SK-N-SH (cell line): ENCODE measurements at regions not wholly inside any gene's neighbourhood (a gene's known extent, or its start where the extent isn't known, plus 50 kb on each side); places are given as distances from the start of the nearest gene placed in this dataset.

ENCODE experiments used
- CTCF ChIA-PET: fragments of 300-600, 350-600 bp; formaldehyde crosslinking; extraction: SDS; loops from one replicate; lab custom pipeline; 2021; lab: Yijun Ruan, JAX
- POLR2A ChIA-PET: fragments of 350-600 bp; sonication (Branson Sonifier 250); formaldehyde crosslinking; extraction: SDS; loops from one replicate; lab custom pipeline; 2020; ENCODE audit warnings: antibody characterized with exemption, inconsistent platforms; lab: Yijun Ruan, JAX
- DNase-seq: peaks from one replicate; pipeline ENCODE4 v3.0.0; 2012
- H2AFZ ChIP-seq: fragments of 200-600 bp; sonication (generic); 2 replicates; pipeline ENCODE4 v1.8.1; 2016; ENCODE audit warnings: antibody characterized with exemption, mild to moderate bottlenecking, low read depth
- H3F3A ChIP-seq: fragments of 200-600 bp; sonication (generic); replicated peaks from 2 replicates; pipeline ENCODE3; 2016; ENCODE audit warnings: antibody characterized with exemption, mild to moderate bottlenecking; ENCODE audit not compliant: insufficient read depth
- H3K27ac ChIP-seq, 2 experiments: fragments of 200-500 bp in 1 of 2; fragments of 200-600 bp in 1 of 2; sonication (Bioruptor generic) in 1 of 2; sonication (generic), shearing (Covaris generic) in 1 of 2; 2 replicates each; pipeline versions ENCODE4 v1.5.1 to v1.6.1; 2014 to 2016; ENCODE audit warnings: low read depth in 2 of 2, inconsistent platforms in 1 of 2, low read length in 1 of 2, mild to moderate bottlenecking in 1 of 2, mixed read lengths in 1 of 2
- H3K27me3 ChIP-seq: fragments of 200-600 bp; sonication (generic), shearing (Covaris generic); 2 replicates; pipeline ENCODE4 v1.6.1; 2016; ENCODE audit warnings: mixed run types; ENCODE audit not compliant: insufficient read depth
- H3K36me3 ChIP-seq, 2 experiments: fragments of 200-500 bp in 1 of 2; fragments of 200-600 bp in 1 of 2; sonication (Bioruptor generic) in 1 of 2; sonication (generic) in 1 of 2; replicated peaks in 1 of 2; 2 replicates each; pipeline versions ENCODE3 to v1.5.1; 2014 to 2016; ENCODE audit warnings: low read length in 1 of 2, mild to moderate bottlenecking in 1 of 2; ENCODE audit not compliant: insufficient read depth in 2 of 2, control insufficient read depth in 1 of 2
- H3K4me1 ChIP-seq, 2 experiments: fragments of 200-500 bp in 1 of 2; fragments of 200-600 bp in 1 of 2; sonication (Bioruptor generic) in 1 of 2; sonication (generic), shearing (Covaris generic) in 1 of 2; 2 replicates each; pipeline versions ENCODE4 v1.5.1 to v1.6.1; 2014 to 2016; ENCODE audit warnings: low read depth in 1 of 2, low read length in 1 of 2, mixed run types in 1 of 2; ENCODE audit not compliant: insufficient read depth in 2 of 2, control insufficient read depth in 1 of 2
- H3K4me2 ChIP-seq: fragments of 200-600 bp; sonication (generic), shearing (Covaris generic); 2 replicates; pipeline ENCODE4 v1.6.1; 2017; ENCODE audit warnings: mixed run types
- H3K4me3 ChIP-seq, 2 experiments: fragments of 200-500 bp in 1 of 2; fragments of 200-600 bp in 1 of 2; sonication (Bioruptor generic) in 1 of 2; sonication (generic), shearing (Covaris generic) in 1 of 2; 2 replicates each; pipeline versions ENCODE4 v1.5.1 to v1.8.1; 2014 to 2016; ENCODE audit warnings: low read depth in 2 of 2, inconsistent platforms in 1 of 2, low read length in 1 of 2, mild to moderate bottlenecking in 1 of 2, mixed read lengths in 1 of 2, moderate library complexity in 1 of 2
- H3K79me2 ChIP-seq: fragments of 200-600 bp; sonication (generic); 2 replicates; pipeline ENCODE4 v1.8.1; 2017; ENCODE audit warnings: mild to moderate bottlenecking; ENCODE audit not compliant: insufficient read depth
- H3K9ac ChIP-seq: fragments of 200-600 bp; sonication (generic); 2 replicates; pipeline ENCODE4 v1.6.1; 2017; ENCODE audit warnings: mixed run types
- H3K9me2 ChIP-seq: fragments of 200-600 bp; sonication (generic); 2 replicates; pipeline ENCODE4 v1.6.1; 2017; ENCODE audit warnings: mixed run types
- H3K9me3 ChIP-seq: fragments of 200-600 bp; sonication (generic); 2 replicates; pipeline ENCODE4 v1.6.1; 2017; ENCODE audit warnings: mixed run types, mild to moderate bottlenecking, moderate library complexity
- H4K20me1 ChIP-seq: fragments of 200-600 bp; sonication (generic); 2 replicates; pipeline ENCODE4 v1.6.1; 2017; ENCODE audit warnings: mild to moderate bottlenecking, mixed run types; ENCODE audit not compliant: insufficient read depth
- EP300 ChIP-seq, 2 experiments: IDR thresholded peaks; 2 replicates each; pipeline versions ENCODE4 v1.4.0 to v1.6.1; 2012; ENCODE audit warnings: borderline replicate concordance in 1 of 2, low read depth in 1 of 2, low read length in 1 of 2
- EZH2phosphoT487 ChIP-seq: fragments of 200-600 bp; sonication (generic); IDR thresholded peaks from 2 replicates; pipeline ENCODE4 v1.6.1; 2017; ENCODE audit warnings: low read depth, mixed run types, mild to moderate bottlenecking, antibody characterized with exemption, moderate library complexity, borderline replicate concordance
- IRF3 ChIP-seq: fragments of 150-350 bp; IDR thresholded peaks from 2 replicates; pipeline ENCODE4 v1.6.1; 2016; ENCODE audit warnings: mild to moderate bottlenecking, low read depth, low read length
- NRF1 ChIP-seq: IDR thresholded peaks from 2 replicates; pipeline ENCODE4 v1.6.1; 2012; ENCODE audit warnings: low read depth, mild to moderate bottlenecking, low read length
- PBX3 ChIP-seq: IDR thresholded peaks from 2 replicates; pipeline ENCODE4; 2012
- POLR2AphosphoS5 ChIP-seq: IDR thresholded peaks from 2 replicates; pipeline ENCODE4 v1.6.1; 2012; ENCODE audit warnings: low read depth, low read length
- RAD21 ChIP-seq: IDR thresholded peaks from 2 replicates; pipeline ENCODE4 v1.6.1; 2012; ENCODE audit warnings: mild to moderate bottlenecking, low read length
- RCOR1 ChIP-seq: fragments of 150-350 bp; IDR thresholded peaks from 2 replicates; pipeline ENCODE4 v1.6.1; 2017; ENCODE audit warnings: antibody characterized with exemption, low read length
- SMC3 ChIP-seq: IDR thresholded peaks from 2 replicates; pipeline ENCODE4 v1.6.1; 2012; ENCODE audit warnings: low read depth, low read length, improper control_type of control experiment
- TCF12 ChIP-seq: IDR thresholded peaks from 2 replicates; pipeline ENCODE4 v1.4.0; 2012
- WGBS: methylation state at CpG from one replicate; pipeline ENCODE4 v1.1.6; 2017; ENCODE audit warnings: low lambda C conversion rate; 5-methylcytosine and 5-hydroxymethylcytosine counted together

- no peak overlapping the region for H2AFZ ChIP-seq
- H3K4me3 ChIP-seq = no peak overlapping the region
- H4K20me1 ChIP-seq = no peaks in the 10 kb centered on the region
- H3K4me1 ChIP-seq = peaks cover 0 to 5% of the 10 kb centered on the region in 2 experiments; a peak in 2 of 4 replicates
- CTCF ChIA-PET = interaction anchor here (1.0 to 1.5 kb wide), 2 partner anchors 42 to 128 kb away, joined by 3 read pairs; no protein-coding TSS in a partner anchor
- no peak overlapping the region for H3K4me2 ChIP-seq
- no peaks in the 10 kb centered on the region for H3K79me2 ChIP-seq
- no peak overlapping the region for H3K9ac ChIP-seq
- DNase-seq = peak; percentile 13
- no peak for TF ChIP-seq EZH2phosphoT487
- peak; percentile 64 for TF ChIP-seq TCF12
- TF ChIP-seq, all 33 proteins: peak for 1
- WGBS = 20% methylated on average over 5 of the region's 5 CpGs
- H3K9me3 ChIP-seq = no peaks in the 10 kb centered on the region
- POLR2A ChIA-PET = no interaction called here
- H3K9me2 ChIP-seq = no peaks in the 10 kb centered on the region
- no peaks in the 10 kb centered on the region for H3F3A ChIP-seq
- H3K27ac ChIP-seq = peak overlapping the region in 1 of 2 experiments; percentile 28; a peak in 1 of 4 replicates
- H3K36me3 ChIP-seq = no peaks in the 10 kb centered on the region
- H3K27me3 ChIP-seq = no peaks in the 10 kb centered on the region
Observed at GRCh38 chr3:16801698-16802097, 83.1 kb upstream of the PLCL2 start.

- Histone ChIP-seq H3K4me1 (peaks cover 0 to 5% of the 10 kb centered on the region in 2 experiments; a peak in 2 of 4 replicates), H3K9me2 (no peaks in the 10 kb centered on the region), H3K9ac (no peak overlapping the region), H3K79me2 (no peaks in the 10 kb centered on the region), H2AFZ (no peak overlapping the region), H3K27ac (peak overlapping the region in 1 of 2 experiments; percentile 28; a peak in 1 of 4 replicates), H3F3A (no peaks in the 10 kb centered on the region), H3K4me2 (no peak overlapping the region), H3K27me3 (no peaks in the 10 kb centered on the region), H3K36me3 (no peaks in the 10 kb centered on the region), H4K20me1 (no peaks in the 10 kb centered on the region), H3K9me3 (no peaks in the 10 kb centered on the region), H3K4me3 (no peak overlapping the region)
- CTCF ChIA-PET = interaction anchor here (1.5 kb wide), 1 partner anchor 42 kb away, joined by 3 read pairs; no protein-coding TSS in a partner anchor
- TF ChIP-seq IRF3 = no peak
- TF ChIP-seq TCF12 = peak; percentile 46; the same call in 1 of the 2 replicates
- TF ChIP-seq PBX3 = 0 out of 2 replicates have a peak, but pooled peaks have one; percentile 19
- WGBS = 40% methylated on average over 3 of the region's 3 CpGs
- DNase-seq = no peak
- POLR2A ChIA-PET = no interaction called here
Observed at GRCh38 chr3:16802389-16802788, 82.4 kb upstream of the PLCL2 start.

DNA sequence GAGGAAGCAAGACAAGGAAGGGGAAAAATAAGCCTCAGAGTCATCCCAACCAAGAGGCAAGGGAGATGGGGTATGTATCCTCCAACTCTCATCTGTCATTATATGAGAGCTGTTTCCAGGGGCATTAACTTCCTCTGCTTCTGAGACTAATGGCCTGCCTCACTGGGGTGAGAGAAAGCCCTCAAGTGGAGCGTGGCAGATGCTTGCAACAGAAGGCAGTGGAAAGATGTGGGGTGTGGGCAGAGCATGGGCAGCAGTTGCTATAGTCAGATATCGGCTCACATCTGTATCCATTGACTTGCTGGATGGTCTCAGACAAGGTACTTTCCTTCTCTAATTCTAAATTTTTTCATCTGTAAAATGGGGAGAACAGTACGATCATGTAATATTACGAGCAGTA lies 81.7 kb upstream of the PLCL2 start:
- Histone ChIP-seq H3K36me3 (no peaks in the 10 kb centered on the region), H4K20me1 (no peaks in the 10 kb centered on the region), H3K4me3 (no peak overlapping the region), H2AFZ (no peak overlapping the region), H3F3A (no peaks in the 10 kb centered on the region), H3K79me2 (no peaks in the 10 kb centered on the region), H3K4me2 (no peak overlapping the region), H3K9ac (no peak overlapping the region), H3K9me3 (no peaks in the 10 kb centered on the region), H3K27me3 (no peaks in the 10 kb centered on the region), H3K27ac (no peak overlapping the region), H3K4me1 (peaks cover 0 to 5% of the 10 kb centered on the region in 2 experiments; a peak in 2 of 4 replicates), H3K9me2 (no peaks in the 10 kb centered on the region)
- ChIA-PET POLR2A (no interaction called here), CTCF (interaction anchor here (1.5 kb wide), 1 partner anchor 43 kb away, joined by 3 read pairs; no protein-coding TSS in a partner anchor)
- DNase-seq = no peak
- WGBS = 62% methylated on average over 4 of the region's 4 CpGs
- TF ChIP-seq SMC3 = no peak
- TF ChIP-seq NRF1 = no peak
- TF ChIP-seq EP300 (IDR thresholded peaks at IDR 0.05; ENCODE audit: borderline replicate concordance in 1 of 2, low read depth in 1 of 2, low read length in 1 of 2) = no peak
- no peak for TF ChIP-seq POLR2AphosphoS5
- no peak for TF ChIP-seq RAD21
- no peak for TF ChIP-seq RCOR1
